ENCODE measurements at regions not wholly inside any gene's neighbourhood (a gene's known extent, or its start where the extent isn't known, plus 50 kb on each side); places are given as distances from the start of the nearest gene placed in this dataset.

- no peak for DNase-seq
- no peak for TF ChIP-seq GATA1 (IDR thresholded peaks at IDR 0.05; ENCODE audit: low read depth, low read length)
- no peak for TF ChIP-seq POLR2A (IDR thresholded peaks at IDR 0.05; ENCODE audit: low read length)
These were observed 178.2 kb upstream of the CST7 start for GRCh38 chr20:24770628-24771541.

DNA sequence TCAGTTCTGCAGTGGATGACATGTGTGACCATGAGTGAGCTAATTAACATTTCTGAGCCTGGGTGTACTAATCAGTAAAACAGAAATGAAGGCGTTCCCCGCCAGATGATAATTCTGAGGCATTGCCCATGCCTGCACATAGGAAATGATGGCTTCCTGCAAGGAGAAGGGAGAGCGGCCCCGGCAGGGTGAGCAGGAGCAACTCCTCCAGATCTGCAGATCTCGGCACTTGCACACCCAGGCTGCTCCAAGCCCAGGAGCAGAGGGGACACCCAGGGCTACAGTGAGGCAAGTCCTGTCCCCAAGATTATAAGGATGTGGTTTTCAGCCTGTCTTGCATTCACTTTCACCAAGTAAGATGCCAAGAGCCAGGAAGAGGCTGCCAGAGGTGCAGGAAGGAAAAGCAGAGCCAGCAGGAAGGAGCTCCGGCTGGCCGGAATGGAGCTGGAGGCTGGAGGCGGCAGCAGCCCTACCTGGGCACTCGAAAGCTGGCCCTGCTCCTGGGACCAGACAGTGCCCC lies 177.5 kb upstream of the CST7 start:
- DNase-seq = no peak

DNA sequence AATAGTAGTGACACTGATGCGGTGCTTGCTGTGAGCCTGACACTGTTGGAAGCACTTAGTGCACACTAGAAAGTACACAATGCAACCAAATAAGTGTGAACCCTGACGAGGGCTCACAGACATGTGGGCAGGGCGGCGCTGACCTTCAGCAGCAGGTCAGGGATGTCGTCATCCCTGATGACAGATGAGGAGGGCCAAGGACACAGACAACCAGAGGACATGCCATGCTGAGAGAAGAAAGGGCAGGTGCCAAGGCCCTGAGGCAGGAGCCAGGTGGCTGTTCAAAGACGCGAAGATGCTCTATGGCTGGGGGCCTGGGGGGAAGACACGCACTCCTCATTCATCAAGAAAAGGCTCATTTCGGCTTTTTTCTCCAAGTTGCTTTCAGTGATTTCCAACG lies 176.4 kb upstream of the CST7 start:
- TF ChIP-seq GATA1 (IDR thresholded peaks at IDR 0.05; ENCODE audit: low read depth, low read length) = no peak
- no peak for TF ChIP-seq POLR2A (IDR thresholded peaks at IDR 0.05; ENCODE audit: low read length)
- no peak for DNase-seq

More for the DNA sequence above, 177.5 kb upstream of the CST7 start:
- TF ChIP-seq GATA1 (IDR thresholded peaks at IDR 0.05; ENCODE audit: low read depth, low read length) = no peak
- no peak for TF ChIP-seq POLR2A (IDR thresholded peaks at IDR 0.05; ENCODE audit: low read length)

DNA sequence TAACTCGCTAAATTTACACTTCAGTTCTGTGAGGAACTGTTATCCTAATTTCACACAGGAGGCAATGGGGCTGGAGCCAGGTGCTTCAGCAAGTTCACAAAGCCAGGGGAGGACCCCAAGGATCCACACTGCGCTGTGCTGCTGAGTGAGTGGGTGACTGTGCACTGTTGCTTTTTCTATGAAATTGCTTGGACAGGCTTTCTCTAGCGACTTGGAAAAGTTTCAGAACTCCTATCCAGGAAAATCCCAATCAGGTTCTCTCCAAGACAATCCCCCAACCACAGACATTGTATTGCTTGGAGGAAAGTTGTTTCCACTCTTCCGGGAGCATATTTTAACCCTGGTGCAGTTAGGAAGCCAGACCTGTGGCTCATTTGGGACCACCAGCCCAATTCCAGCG lies 175.9 kb upstream of the CST7 start:
- no peak for DNase-seq
- TF ChIP-seq POLR2A (IDR thresholded peaks at IDR 0.05; ENCODE audit: low read length) (no peak), GATA1 (IDR thresholded peaks at IDR 0.05; ENCODE audit: low read depth, low read length) (no peak)

DNA sequence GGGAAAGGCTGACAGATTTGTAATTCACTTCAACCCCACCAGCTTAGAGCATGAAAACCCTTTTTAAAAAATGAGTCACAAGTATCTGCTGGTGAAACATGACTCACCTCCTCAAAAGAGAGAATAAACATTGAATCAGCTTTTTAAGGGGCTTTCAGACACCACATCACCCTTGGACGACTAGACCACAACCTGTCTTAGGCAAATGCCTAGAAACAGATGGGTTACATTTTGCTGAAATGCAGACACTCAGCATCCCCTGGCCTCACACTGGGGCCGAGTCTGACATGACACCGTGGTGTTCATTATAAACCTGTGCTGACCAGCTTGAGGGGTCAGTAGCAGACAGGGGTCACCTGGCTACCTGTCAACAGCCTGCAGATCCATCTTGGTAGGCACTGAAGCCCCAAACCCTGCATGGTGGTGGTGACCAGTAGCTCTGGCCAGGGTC lies 175.3 kb upstream of the CST7 start:
- no peak for DNase-seq
- no peak for TF ChIP-seq POLR2A (IDR thresholded peaks at IDR 0.05; ENCODE audit: low read length)
- no peak for TF ChIP-seq GATA1 (IDR thresholded peaks at IDR 0.05; ENCODE audit: low read depth, low read length)

DNA sequence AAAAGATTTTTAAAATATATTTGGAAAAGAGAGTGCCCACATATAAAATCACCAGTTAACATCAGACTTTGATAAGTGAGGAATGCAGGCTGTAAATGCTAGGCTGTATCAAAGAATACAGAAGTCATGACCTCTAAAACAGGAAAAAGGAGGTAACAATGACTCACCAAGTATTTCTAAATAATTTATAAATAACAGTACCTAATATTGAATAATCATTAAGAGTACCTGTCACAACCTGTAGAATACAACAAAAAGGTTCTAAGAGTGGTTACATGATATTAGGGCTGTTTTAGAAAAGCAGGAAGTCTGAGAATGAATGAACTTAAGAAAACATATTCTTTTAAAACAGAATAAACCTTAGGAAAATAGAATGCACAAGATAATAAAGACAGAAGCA lies 173.1 kb upstream of the CST7 start:
- no peak for DNase-seq
- TF ChIP-seq POLR2A (IDR thresholded peaks at IDR 0.05; ENCODE audit: low read length) (no peak), GATA1 (IDR thresholded peaks at IDR 0.05; ENCODE audit: low read depth, low read length) (no peak)

DNA sequence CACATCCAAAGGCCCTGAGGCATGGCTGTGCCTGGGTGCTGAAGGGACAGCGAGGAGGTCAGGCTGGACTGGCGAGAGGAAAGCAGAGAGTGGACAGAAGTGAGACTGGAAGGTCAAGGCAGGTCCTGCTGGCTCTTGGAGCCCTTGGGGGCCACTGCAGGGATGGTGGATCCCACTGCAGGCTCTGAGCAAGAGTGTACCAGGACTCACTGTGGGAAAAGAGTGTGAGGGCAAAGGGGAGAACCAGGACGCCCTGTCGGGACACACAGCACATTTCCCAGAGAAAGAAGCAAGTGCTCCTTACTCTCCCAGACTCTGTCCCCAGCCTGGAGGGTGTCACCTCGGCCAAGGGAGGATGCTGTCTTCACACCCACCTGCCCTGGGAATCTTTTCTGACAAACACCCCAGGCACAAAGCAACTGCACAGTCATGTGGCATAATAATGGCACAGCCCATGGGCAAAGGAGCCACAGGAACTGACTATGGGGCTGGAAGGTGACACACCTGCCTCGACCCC lies 172.3 kb upstream of the CST7 start:
- DNase-seq = no peak

GRCh38 chr20:24777746-24778145 lies 171.3 kb upstream of the CST7 start:
- no peak for DNase-seq
- TF ChIP-seq POLR2A (IDR thresholded peaks at IDR 0.05; ENCODE audit: low read length) (no peak), GATA1 (IDR thresholded peaks at IDR 0.05; ENCODE audit: low read depth, low read length) (no peak)

More for the DNA sequence above, 172.3 kb upstream of the CST7 start:
- TF ChIP-seq POLR2A (IDR thresholded peaks at IDR 0.05; ENCODE audit: low read length) (no peak), GATA1 (IDR thresholded peaks at IDR 0.05; ENCODE audit: low read depth, low read length) (no peak)

DNA sequence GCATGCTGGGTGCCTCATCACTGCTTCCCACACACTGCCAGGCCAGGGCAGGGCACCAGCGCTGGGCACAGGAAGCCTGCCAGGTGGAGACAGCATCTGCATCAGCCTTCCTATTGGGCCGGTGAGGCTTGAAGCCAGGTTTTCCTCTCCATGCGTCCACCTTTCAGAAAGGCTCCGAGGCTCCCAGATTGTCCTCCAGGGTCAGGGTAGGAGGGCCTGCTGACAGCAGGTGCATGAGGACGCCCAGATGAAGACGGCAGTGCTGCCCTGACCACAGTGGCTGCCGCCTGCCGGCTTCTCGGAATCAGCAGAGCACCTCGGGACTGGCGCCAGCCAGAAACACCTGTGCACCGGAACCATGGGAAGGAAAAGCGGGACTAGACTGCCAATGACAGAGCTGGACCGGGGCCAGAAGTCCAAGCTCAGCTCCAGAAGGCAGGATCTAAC lies 170.5 kb upstream of the CST7 start:
- TF ChIP-seq GATA1 (IDR thresholded peaks at IDR 0.05; ENCODE audit: low read depth, low read length) = no peak
- no peak for TF ChIP-seq POLR2A (IDR thresholded peaks at IDR 0.05; ENCODE audit: low read length)

DNA sequence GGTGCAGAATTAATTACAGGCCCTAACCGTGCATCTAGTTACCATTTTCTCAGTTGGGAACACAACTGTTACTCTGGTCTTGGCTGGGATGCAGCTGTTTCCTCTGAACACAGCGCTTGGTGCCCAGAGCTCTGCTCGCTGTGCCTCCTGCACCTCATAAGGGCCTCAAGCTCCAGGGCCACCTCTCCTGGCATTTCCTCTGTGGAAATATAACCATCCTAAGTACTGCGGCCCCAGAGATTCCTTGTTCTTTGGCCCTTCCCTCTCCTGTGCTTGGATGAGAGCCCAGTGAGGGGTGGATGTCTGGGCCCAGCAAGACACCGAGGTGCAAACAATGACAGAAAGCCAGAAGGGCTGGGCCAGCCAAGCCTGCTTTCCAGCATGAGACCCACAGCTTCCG lies 169.9 kb upstream of the CST7 start:
- no peak for DNase-seq
- TF ChIP-seq GATA1 (IDR thresholded peaks at IDR 0.05; ENCODE audit: low read depth, low read length) (no peak), POLR2A (IDR thresholded peaks at IDR 0.05; ENCODE audit: low read length) (no peak)

More for the DNA sequence above, 170.5 kb upstream of the CST7 start:
- DNase-seq = no peak

DNA sequence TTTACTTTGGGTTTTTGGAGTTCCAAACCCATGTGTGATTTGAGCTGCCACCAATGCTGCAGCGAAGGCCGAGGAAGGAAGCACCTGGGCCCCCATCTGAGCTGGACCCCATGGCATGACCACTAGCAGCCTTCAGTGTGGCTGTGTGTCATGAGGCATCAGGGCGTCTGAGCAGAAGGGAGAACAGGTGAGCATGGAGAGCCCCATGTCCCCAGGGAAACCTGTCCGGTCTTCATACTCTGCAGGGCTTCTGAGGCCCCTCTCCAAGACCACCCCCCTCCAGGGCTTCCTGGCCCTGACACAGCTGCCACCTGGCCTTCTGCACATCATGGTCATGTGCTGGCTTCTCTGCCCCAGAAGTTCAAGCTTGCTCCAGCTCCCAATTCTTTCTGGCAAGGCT lies 169.1 kb upstream of the CST7 start:
- TF ChIP-seq GATA1 (IDR thresholded peaks at IDR 0.05; ENCODE audit: low read depth, low read length) (no peak), POLR2A (IDR thresholded peaks at IDR 0.05; ENCODE audit: low read length) (no peak)
- no peak for DNase-seq

GRCh38 chr20:24780674-24781417 lies 168.2 kb upstream of the CST7 start:
- no peak for DNase-seq
- no peak for TF ChIP-seq GATA1 (IDR thresholded peaks at IDR 0.05; ENCODE audit: low read depth, low read length)
- TF ChIP-seq POLR2A (IDR thresholded peaks at IDR 0.05; ENCODE audit: low read length) = no peak

DNA sequence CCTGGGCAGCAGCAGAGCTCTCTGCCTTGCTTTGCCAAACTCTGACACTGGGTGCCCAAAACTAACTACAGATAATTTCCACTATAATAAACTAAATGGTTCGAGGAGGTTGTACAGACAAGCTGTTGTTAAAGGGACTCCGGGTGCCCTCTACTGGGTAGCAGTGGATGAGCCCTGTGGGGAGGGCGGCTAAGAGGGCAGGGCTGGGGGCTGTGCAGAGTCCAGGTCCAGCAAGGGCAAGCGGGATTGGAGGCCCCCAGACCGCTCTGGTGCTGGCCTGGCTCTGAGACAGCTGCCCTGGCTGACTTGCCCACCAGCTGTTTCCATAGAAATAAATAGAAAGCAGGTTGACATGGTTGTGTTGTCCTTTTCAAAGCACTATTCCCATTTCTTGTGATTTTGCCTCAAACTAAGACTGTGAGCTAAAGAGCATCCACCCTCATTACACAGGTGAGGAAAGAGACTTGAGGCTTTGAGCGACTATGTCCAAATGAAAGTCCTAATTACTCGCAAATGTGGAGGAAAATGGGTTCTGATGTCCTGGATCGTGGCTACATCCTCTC lies 167.6 kb upstream of the CST7 start:
- no peak for DNase-seq
- TF ChIP-seq GATA1 (IDR thresholded peaks at IDR 0.05; ENCODE audit: low read depth, low read length) (no peak), POLR2A (IDR thresholded peaks at IDR 0.05; ENCODE audit: low read length) (no peak)

- TF ChIP-seq GATA1 (IDR thresholded peaks at IDR 0.05; ENCODE audit: low read depth, low read length) = no peak
- no peak for TF ChIP-seq POLR2A (IDR thresholded peaks at IDR 0.05; ENCODE audit: low read length)
- DNase-seq = no peak
These were observed 166.8 kb upstream of the CST7 start for GRCh38 chr20:24782301-24782700.

All from erythroblast (primary cell).